Neural cell (in vitro differentiated cells): ENCODE measurements at regions not wholly inside any gene's neighbourhood (a gene's known extent, or its start where the extent isn't known, plus 50 kb on each side); places are given as distances from the start of the nearest gene placed in this dataset.

Experiments used
- H2AFZ ChIP-seq: fragments of 200-600, 300-800 bp; sonication (generic), shearing (Covaris generic); 2 replicates; pipeline ENCODE4 v1.6.0; 2014; ENCODE audit warnings: low read depth, mild to moderate bottlenecking, antibody characterized with exemption, low read length, moderate library complexity
- H3F3A ChIP-seq: fragments of 200-600 bp; shearing (Covaris generic); 2 replicates; pipeline ENCODE4 v1.6.1; 2016; ENCODE audit warnings: mild to moderate bottlenecking, moderate library complexity, mixed read lengths, antibody characterized with exemption, low read length; ENCODE audit not compliant: insufficient read depth, poor library complexity, severe bottlenecking
- H3K27ac ChIP-seq: fragments of 200-600, 300-800 bp; sonication (generic), shearing (Covaris generic); 2 replicates; pipeline ENCODE4 v1.5.1; 2014; ENCODE audit warnings: mild to moderate bottlenecking, low read length, moderate library complexity
- H3K27me3 ChIP-seq: fragments of 300-800, 200-600 bp; sonication (generic), shearing (Covaris generic); 2 replicates; pipeline ENCODE4 v1.6.0; 2014; ENCODE audit warnings: mild to moderate bottlenecking, low read depth, low read length, moderate library complexity; ENCODE audit not compliant: insufficient read depth
- H3K36me3 ChIP-seq: fragments of 300-800, 200-600 bp; sonication (generic), shearing (Covaris generic); 2 replicates; pipeline ENCODE4 v1.5.1; 2014; ENCODE audit warnings: mild to moderate bottlenecking, antibody characterized with exemption, low read length, moderate library complexity; ENCODE audit not compliant: insufficient read depth
- H3K4me2 ChIP-seq: fragments of 300-800, 200-600 bp; sonication (generic), shearing (Covaris generic); 2 replicates; pipeline ENCODE4 v1.6.0; 2014; ENCODE audit warnings: mild to moderate bottlenecking, low read length
- H3K4me3 ChIP-seq: fragments of 300-800, 200-600 bp; sonication (generic), shearing (Covaris generic); 2 replicates; pipeline ENCODE4 v1.5.1; 2014; ENCODE audit warnings: mild to moderate bottlenecking, low read length, moderate library complexity
- H3K79me2 ChIP-seq: fragments of 200-600 bp; shearing (Covaris generic); replicated peaks from 2 replicates; pipeline ENCODE4 v1.6.0; 2014; ENCODE audit warnings: mild to moderate bottlenecking, low read length, moderate library complexity; ENCODE audit not compliant: insufficient read depth
- H3K9ac ChIP-seq: fragments of 300-800, 200-600 bp; sonication (generic), shearing (Covaris generic); 2 replicates; pipeline ENCODE4 v1.6.1; 2016; ENCODE audit warnings: mild to moderate bottlenecking, low read length, mixed read lengths
- H3K9me2 ChIP-seq: fragments of 200-600 bp; shearing (Covaris generic); 2 replicates; pipeline ENCODE4 v1.6.1; 2016; ENCODE audit warnings: mild to moderate bottlenecking, low read length, mixed read lengths; ENCODE audit not compliant: insufficient read depth
- H3K9me3 ChIP-seq: fragments of 200-600, 300-800 bp; sonication (generic), shearing (Covaris generic); 2 replicates; pipeline ENCODE4 v1.6.1; 2016; ENCODE audit warnings: mild to moderate bottlenecking, mixed run types, low read length, moderate library complexity, mixed read lengths
- H4K20me1 ChIP-seq: fragments of 200-600 bp; shearing (Covaris generic); 2 replicates; pipeline ENCODE4 v1.6.1; 2016; ENCODE audit warnings: mild to moderate bottlenecking, mixed run types; ENCODE audit not compliant: insufficient read depth
- EP300 ChIP-seq: fragments of 450-650 bp; conservative IDR thresholded peaks from 2 replicates; pipeline ENCODE4 v1.6.1; 2014; ENCODE audit warnings: antibody characterized with exemption, mild to moderate bottlenecking, moderate library complexity; ENCODE audit not compliant: poor library complexity, severe bottlenecking
- EZH2 ChIP-seq: fragments of 200-600, 300-800 bp; shearing (Covaris generic), sonication (generic); IDR thresholded peaks from 2 replicates; pipeline ENCODE4 v1.6.1; 2014; ENCODE audit warnings: antibody characterized with exemption, low read length, borderline replicate concordance, mild to moderate bottlenecking; ENCODE audit not compliant: insufficient read depth, poor library complexity, severe bottlenecking
- MXI1 ChIP-seq: fragments of 450-650 bp; conservative IDR thresholded peaks from 2 replicates; pipeline ENCODE4 v1.6.1; 2014; ENCODE audit warnings: antibody characterized with exemption, mild to moderate bottlenecking; ENCODE audit not compliant: poor library complexity, severe bottlenecking
- POLR2AphosphoS5 ChIP-seq: IDR thresholded peaks from 2 replicates; pipeline ENCODE4 v1.6.1; 2012
- RAD21 ChIP-seq: fragments of 450-650 bp; conservative IDR thresholded peaks from 2 replicates; pipeline ENCODE4 v1.6.1; 2014; ENCODE audit warnings: antibody characterized with exemption, mild to moderate bottlenecking, moderate library complexity
- SMC3 ChIP-seq: fragments of 450-650 bp; conservative IDR thresholded peaks from 2 replicates; pipeline ENCODE4 v1.6.1; 2014; ENCODE audit warnings: antibody characterized with exemption, mild to moderate bottlenecking, moderate library complexity; ENCODE audit not compliant: poor library complexity
- TAF1 ChIP-seq: IDR thresholded peaks from 2 replicates; pipeline ENCODE4 v1.6.1; 2012; ENCODE audit warnings: low read depth
- TF ChIP-seq, protein P1 (sequence below): fragments of 450-650 bp; IDR thresholded peaks from 2 replicates; pipeline ENCODE4 v1.5.1; 2014; ENCODE audit warnings: antibody characterized with exemption, mild to moderate bottlenecking, moderate library complexity; ENCODE audit not compliant: poor library complexity, severe bottlenecking
- TF ChIP-seq, protein P2 (sequence below): IDR thresholded peaks from 2 replicates; pipeline ENCODE4 v1.6.1; 2012; ENCODE audit warnings: borderline replicate concordance

DNA sequence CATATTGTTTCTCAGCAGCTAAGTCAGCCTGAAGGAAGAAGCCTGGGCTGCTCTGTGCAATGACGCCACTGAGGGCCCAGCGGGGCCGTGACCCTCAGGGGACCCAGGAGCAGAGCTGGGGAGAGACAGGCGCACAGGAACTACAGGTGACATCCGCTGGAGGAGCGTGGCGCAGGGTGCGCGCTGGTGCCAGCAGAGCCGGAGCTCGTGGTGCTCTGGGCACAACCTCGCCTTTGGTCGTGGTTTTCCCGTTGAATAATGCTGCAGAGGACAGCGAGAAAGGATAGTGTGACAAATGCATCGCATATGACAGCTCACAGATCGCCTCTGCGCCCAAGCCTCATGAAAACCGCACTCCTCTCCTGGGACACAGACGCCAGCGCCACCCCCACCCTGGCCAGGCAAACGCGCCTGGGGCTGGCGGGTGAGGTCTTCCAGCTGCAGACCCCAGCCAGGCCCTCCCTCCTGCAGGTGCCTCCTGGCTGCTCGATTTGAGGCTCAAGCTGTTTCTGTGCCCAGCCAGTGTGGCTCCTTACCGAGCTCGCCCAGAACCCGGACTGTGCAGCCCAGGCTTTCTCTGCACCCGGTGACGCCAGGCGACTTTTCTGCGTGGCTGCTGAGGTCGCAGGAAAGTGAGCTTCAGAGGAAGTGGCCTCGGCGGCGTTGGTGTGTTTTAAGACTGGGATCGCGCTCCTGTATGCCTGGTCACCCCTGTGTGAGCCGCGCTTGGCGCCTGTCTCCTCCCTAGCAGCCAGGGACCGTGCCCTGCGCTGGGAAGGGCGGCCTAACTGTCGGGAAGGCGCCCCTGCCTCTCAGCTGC, 583.1 kb upstream of the HS6ST1 start:
- H2AFZ ChIP-seq = no peak overlapping the region
- H3K27ac ChIP-seq = no peak overlapping the region
- no peaks in the 10 kb centered on the region for H3K9me3 ChIP-seq
- H3K79me2 ChIP-seq = no peaks in the 10 kb centered on the region
- H3K36me3 ChIP-seq = no peaks in the 10 kb centered on the region
- H3K4me3 ChIP-seq = no peak overlapping the region
- no peak overlapping the region for H3K9ac ChIP-seq
- H3K9me2 ChIP-seq = no peaks in the 10 kb centered on the region
- no peaks in the 10 kb centered on the region for H3K27me3 ChIP-seq
- no peaks in the 10 kb centered on the region for H4K20me1 ChIP-seq
- H3K4me2 ChIP-seq = no peak overlapping the region
- TF ChIP-seq SMC3 = no peak
- TF ChIP-seq MXI1 = no peak
- TF ChIP-seq EZH2 = no peak
- TF ChIP-seq, protein P1, sequence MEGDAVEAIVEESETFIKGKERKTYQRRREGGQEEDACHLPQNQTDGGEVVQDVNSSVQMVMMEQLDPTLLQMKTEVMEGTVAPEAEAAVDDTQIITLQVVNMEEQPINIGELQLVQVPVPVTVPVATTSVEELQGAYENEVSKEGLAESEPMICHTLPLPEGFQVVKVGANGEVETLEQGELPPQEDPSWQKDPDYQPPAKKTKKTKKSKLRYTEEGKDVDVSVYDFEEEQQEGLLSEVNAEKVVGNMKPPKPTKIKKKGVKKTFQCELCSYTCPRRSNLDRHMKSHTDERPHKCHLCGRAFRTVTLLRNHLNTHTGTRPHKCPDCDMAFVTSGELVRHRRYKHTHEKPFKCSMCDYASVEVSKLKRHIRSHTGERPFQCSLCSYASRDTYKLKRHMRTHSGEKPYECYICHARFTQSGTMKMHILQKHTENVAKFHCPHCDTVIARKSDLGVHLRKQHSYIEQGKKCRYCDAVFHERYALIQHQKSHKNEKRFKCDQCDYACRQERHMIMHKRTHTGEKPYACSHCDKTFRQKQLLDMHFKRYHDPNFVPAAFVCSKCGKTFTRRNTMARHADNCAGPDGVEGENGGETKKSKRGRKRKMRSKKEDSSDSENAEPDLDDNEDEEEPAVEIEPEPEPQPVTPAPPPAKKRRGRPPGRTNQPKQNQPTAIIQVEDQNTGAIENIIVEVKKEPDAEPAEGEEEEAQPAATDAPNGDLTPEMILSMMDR = no peak
- TF ChIP-seq TAF1 = no peak
- TF ChIP-seq POLR2AphosphoS5 = no peak
- no peak for TF ChIP-seq RAD21
- TF ChIP-seq, protein P2, sequence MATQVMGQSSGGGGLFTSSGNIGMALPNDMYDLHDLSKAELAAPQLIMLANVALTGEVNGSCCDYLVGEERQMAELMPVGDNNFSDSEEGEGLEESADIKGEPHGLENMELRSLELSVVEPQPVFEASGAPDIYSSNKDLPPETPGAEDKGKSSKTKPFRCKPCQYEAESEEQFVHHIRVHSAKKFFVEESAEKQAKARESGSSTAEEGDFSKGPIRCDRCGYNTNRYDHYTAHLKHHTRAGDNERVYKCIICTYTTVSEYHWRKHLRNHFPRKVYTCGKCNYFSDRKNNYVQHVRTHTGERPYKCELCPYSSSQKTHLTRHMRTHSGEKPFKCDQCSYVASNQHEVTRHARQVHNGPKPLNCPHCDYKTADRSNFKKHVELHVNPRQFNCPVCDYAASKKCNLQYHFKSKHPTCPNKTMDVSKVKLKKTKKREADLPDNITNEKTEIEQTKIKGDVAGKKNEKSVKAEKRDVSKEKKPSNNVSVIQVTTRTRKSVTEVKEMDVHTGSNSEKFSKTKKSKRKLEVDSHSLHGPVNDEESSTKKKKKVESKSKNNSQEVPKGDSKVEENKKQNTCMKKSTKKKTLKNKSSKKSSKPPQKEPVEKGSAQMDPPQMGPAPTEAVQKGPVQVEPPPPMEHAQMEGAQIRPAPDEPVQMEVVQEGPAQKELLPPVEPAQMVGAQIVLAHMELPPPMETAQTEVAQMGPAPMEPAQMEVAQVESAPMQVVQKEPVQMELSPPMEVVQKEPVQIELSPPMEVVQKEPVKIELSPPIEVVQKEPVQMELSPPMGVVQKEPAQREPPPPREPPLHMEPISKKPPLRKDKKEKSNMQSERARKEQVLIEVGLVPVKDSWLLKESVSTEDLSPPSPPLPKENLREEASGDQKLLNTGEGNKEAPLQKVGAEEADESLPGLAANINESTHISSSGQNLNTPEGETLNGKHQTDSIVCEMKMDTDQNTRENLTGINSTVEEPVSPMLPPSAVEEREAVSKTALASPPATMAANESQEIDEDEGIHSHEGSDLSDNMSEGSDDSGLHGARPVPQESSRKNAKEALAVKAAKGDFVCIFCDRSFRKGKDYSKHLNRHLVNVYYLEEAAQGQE = no peak
- no peak for TF ChIP-seq EP300
- H3F3A ChIP-seq = no peaks in the 10 kb centered on the region

DNA sequence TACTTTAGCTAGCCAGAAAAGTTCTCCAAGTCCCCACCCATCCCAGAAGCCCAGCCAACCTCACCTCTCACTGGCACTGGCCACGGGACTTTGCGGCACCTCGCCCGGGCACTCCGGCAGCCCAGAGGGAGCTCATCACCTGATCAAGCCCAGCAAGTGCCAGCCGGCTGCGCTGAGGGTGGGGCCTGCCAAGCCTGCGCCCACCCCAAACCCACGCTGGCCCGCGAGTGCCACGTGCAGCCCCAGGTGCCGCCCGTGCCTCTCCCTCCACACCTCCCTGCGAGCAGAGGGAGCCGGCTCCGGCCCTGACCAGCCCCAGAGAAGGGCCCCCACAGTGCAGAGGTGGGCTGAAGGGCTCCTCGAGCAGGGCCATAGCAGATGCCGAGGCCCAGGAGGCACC, 585.0 kb upstream of the HS6ST1 start:
- Histone ChIP-seq H3K9me3 (no peaks in the 10 kb centered on the region), H3K9ac (no peak overlapping the region), H4K20me1 (no peaks in the 10 kb centered on the region), H3K4me3 (no peak overlapping the region), H3K79me2 (no peaks in the 10 kb centered on the region), H3K4me2 (no peak overlapping the region), H2AFZ (no peak overlapping the region), H3F3A (no peaks in the 10 kb centered on the region), H3K9me2 (no peaks in the 10 kb centered on the region), H3K27me3 (no peaks in the 10 kb centered on the region), H3K27ac (no peak overlapping the region), H3K36me3 (no peaks in the 10 kb centered on the region)
- TF ChIP-seq POLR2AphosphoS5 (no peak), TAF1 (no peak), EZH2 (no peak), RAD21 (no peak), SMC3 (no peak), EP300 (no peak), MXI1 (no peak)
- TF ChIP-seq, protein P2 = no peak
- TF ChIP-seq, protein P1 = no peak
